GM23248 (cell line): ENCODE measurements at regions not wholly inside any gene's neighbourhood (a gene's known extent, or its start where the extent isn't known, plus 50 kb on each side); places are given as distances from the start of the nearest gene placed in this dataset.

Source experiments
- EZH2 ChIP-seq: fragments of 200-600 bp; sonication (generic); IDR thresholded peaks from 2 replicates; pipeline ENCODE4 v1.6.1; 2018; ENCODE audit warnings: antibody characterized with exemption, mild to moderate bottlenecking; ENCODE audit not compliant: insufficient read depth, poor library complexity, severe bottlenecking
- EZH2phosphoT487 ChIP-seq: fragments of 200-600 bp; sonication (generic); IDR thresholded peaks from 2 replicates; pipeline ENCODE4 v1.6.1; 2018; ENCODE audit warnings: antibody characterized with exemption, moderate library complexity, mild to moderate bottlenecking, low read depth; ENCODE audit not compliant: insufficient read depth

DNA sequence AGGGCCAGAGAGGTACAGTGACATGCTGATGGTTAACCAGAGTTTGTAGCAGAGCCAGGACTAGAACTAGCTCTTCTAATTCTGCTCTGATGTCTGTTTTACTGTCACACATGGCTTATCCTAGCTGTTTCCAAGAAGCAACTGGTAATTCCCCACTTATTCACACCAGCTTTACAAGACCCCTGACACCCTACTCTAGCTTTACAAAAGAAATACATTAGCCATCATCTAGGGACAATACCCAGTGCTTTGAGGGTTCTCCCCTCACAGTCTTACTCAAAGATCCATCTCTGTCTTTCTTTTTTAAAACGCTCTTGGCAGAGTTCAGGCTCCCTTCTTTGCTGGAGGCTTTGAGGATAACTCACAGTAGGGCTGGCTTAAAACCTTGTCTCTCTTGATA, 197.3 kb upstream of the PMFBP1 start:
- TF ChIP-seq EZH2phosphoT487 = no peak
- TF ChIP-seq EZH2 = no peak
